Central memory CD8-positive, alpha-beta T cell (primary cell): ENCODE measurements at regions not wholly inside any gene's neighbourhood (a gene's known extent, or its start where the extent isn't known, plus 50 kb on each side); places are given as distances from the start of the nearest gene placed in this dataset.
"Not testable (repeated sequence)": the region's sequence is repeated elsewhere in the genome, so short reads cannot be mapped to it uniquely, and the experiment has no call there.

Experiments used
- ATAC-seq: fragments of 150-1000 bp; cut with Tn5 transposase; replicated peaks from 2 replicates; pipeline ENCODE4 v1.10.0; 2022; ENCODE audit warnings: mild to moderate bottlenecking, moderate FRiP score, moderate number of reproducible peaks; ENCODE audit not compliant: poor library complexity, severe bottlenecking; ENCODE audit errors: extremely low read depth
- DNase-seq, 2 donors: peaks; one replicate each; pipeline ENCODE4 v3.0.0; 2021; ENCODE audit warnings: low spot score in 2 of 2
- H3K27ac Mint-ChIP-seq: one replicate; pipeline ENCODE4 v1.8.0; 2022; ENCODE audit warnings: low read depth, mild to moderate bottlenecking, moderate library complexity, mixed read lengths
- H3K27me3 Mint-ChIP-seq: one replicate; pipeline ENCODE4 v1.8.0; 2022; ENCODE audit warnings: mixed read lengths
- H3K36me3 Mint-ChIP-seq: one replicate; pipeline ENCODE4 v1.8.0; 2022; ENCODE audit warnings: mild to moderate bottlenecking, moderate library complexity, mixed read lengths; ENCODE audit not compliant: insufficient read depth
- H3K4me1 Mint-ChIP-seq: one replicate; pipeline ENCODE4 v1.8.0; 2022; ENCODE audit warnings: mixed read lengths
- H3K4me3 Mint-ChIP-seq: one replicate; pipeline ENCODE4 v1.8.0; 2022; ENCODE audit warnings: mild to moderate bottlenecking, moderate library complexity, mixed read lengths
- H3K9me3 Mint-ChIP-seq: one replicate; pipeline ENCODE4 v1.8.0; 2022; ENCODE audit warnings: mixed read lengths

DNA sequence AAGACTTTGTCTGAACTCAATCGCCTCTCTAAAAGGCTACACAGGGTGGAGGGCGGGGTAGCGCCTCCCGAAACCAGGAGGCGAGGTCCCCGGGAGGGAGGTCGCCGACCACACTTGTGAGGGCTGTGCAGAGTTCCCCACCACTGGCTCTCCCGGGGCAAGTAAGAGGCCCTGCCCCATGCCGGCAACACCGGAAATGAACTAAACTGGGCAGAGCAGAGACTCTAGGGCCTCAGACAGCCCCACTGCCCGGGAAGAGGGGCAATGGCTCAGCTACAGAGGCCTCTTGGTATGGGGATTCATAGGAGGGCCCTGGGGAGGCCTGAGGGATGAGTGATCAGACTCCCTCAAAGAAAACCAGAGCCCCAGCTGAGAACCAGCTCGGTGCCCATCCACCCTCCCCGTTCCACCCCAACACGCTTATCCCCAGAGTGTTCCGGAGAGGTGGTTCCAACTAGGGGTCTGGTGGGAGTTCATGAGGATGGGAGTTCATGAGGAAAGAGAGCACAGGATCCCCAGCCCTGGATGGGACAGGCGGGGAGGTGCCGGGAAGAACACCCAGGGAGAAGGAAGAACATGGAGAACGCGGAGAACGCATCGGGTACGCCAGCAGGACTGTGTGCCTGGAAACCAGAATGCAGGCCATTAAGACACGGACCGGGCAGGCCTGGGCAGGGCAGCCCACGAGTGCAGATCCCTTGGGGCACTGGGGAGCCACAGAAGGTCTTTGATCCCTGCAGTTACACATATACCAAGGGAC is 89.4 kb upstream of the MYL10 start:
- Mint-ChIP-seq H3K27me3 (peaks cover 10% of the 10 kb centered on the region), H3K27ac (no peak overlapping the region), H3K4me3 (no peak overlapping the region), H3K4me1 (no peaks in the 10 kb centered on the region), H3K9me3 (no peaks in the 10 kb centered on the region), H3K36me3 (no peaks in the 10 kb centered on the region)
- ATAC-seq = no peak
- DNase-seq = no peak

DNA sequence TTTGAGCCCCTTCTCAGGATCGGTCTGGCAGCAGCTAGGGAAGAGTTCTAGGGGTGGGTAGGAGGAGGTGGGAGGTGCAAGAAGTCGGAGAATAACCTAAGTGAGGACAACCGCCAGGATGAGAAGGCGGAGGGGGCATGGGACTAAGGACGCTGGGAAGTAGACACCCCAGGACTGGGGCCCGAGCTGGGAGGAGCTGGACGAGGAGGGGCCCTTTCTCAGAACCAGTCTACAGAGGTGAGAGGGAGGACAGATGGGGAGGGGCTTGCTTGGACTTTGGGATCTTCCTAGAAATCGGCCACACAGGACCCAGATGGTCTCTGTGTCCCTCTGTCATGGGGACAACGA is 90.0 kb upstream of the MYL10 start:
- Mint-ChIP-seq H3K36me3 (no peaks in the 10 kb centered on the region), H3K27me3 (peaks cover 10% of the 10 kb centered on the region), H3K9me3 (no peaks in the 10 kb centered on the region), H3K4me1 (no peaks in the 10 kb centered on the region), H3K4me3 (no peak overlapping the region), H3K27ac (no peak overlapping the region)
- DNase-seq = no peak
- ATAC-seq = no peak

DNA sequence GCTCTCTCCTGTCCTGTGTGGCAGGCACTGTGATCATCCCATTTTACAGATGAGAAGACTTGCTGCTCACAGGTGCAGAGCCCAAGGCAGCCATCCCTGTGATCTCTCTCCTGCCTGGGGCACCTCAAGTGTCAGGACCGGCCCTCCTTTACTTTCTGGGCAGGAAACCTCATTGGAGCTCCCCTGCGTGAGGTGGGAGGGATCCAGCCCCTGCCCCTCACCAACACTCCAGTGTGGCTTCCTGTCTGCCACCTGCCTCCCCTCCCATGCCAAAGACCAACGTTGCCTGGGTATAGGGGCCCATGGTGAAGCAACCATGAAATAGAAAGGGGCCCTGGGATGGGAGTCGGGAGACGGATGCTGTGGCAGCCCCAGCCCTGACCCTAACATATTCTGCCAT is 91.2 kb upstream of the MYL10 start:
- ATAC-seq (no peak), DNase-seq (no peak)
- peaks cover 10% of the 10 kb centered on the region for H3K27me3 Mint-ChIP-seq
- no peak overlapping the region for H3K4me3 Mint-ChIP-seq
- no peak overlapping the region for H3K27ac Mint-ChIP-seq
- H3K36me3 Mint-ChIP-seq = no peaks in the 10 kb centered on the region
- no peaks in the 10 kb centered on the region for H3K9me3 Mint-ChIP-seq
- H3K4me1 Mint-ChIP-seq = no peaks in the 10 kb centered on the region

DNA sequence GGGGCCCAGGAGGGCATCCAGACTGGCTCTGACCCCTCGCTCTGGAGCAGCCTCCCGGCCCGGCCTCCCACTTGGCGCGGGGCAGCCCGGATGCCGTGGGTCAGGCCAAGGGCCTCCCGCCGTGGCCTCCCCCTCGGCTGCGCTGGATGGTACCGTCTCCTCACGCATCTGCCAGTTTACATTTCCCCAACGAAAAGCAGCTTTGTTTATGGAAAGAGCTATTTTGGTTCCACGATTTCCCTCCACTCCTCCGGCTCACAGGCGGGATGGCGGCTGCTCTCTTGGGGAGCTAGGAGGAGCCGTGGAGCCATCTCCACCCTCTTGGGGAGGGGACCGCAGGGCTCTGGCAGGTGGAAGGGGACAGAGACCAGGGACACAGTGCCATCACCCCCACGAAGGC is 93.2 kb upstream of the MYL10 start:
- H3K27me3 Mint-ChIP-seq = peaks cover 10% of the 10 kb centered on the region
- ATAC-seq (no peak), DNase-seq (no peak)
- H3K4me3 Mint-ChIP-seq = no peak overlapping the region
- H3K36me3 Mint-ChIP-seq = no peaks in the 10 kb centered on the region
- no peaks in the 10 kb centered on the region for H3K4me1 Mint-ChIP-seq
- no peak overlapping the region for H3K27ac Mint-ChIP-seq
- H3K9me3 Mint-ChIP-seq = no peaks in the 10 kb centered on the region

DNA sequence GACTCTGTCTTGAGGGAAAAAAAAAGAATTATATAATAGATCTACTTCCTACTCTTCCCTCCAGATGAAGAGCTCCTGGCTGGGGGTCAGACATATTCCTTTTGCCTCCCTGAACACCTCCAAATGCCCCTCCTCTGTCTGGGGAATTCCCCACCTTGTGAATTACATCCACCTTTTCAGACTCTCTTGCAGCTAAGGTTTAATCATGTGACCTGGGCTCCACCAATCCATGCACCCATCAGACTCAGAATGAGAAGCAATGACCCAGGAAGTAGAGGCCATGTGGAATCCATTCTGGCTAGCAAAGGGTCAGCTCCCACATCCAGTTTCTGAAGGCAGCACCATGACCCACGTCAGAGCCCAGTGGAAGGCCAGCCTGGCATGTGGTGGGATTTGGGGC is 93.6 kb upstream of the CUX1 start:
- H3K27ac Mint-ChIP-seq = no peak overlapping the region
- H3K27me3 Mint-ChIP-seq = peaks cover 6% of the 10 kb centered on the region
- no peak overlapping the region for H3K4me3 Mint-ChIP-seq
- no peaks in the 10 kb centered on the region for H3K9me3 Mint-ChIP-seq
- no peak for DNase-seq
- ATAC-seq = no peak
- no peaks in the 10 kb centered on the region for H3K36me3 Mint-ChIP-seq
- H3K4me1 Mint-ChIP-seq = no peaks in the 10 kb centered on the region

DNA sequence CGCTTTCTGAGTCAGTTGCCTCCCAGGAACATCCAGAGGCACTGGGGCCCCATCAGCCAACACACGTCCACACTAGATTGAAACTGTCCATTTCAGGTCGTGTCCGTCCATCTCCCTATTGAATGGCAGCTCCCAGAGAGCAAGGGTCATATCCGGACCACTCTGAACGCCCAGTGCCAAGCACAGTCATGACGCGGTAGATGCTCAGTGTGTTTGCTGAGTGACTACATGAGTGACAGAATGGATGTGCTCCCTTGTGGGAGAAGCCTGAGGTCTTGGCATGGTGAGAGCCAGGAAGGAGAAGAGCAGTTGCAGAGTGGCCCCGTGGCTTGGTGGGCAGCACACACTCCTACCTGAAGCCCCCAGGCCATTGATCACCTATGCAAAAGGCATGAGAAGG is 92.5 kb upstream of the CUX1 start:
- DNase-seq (no peak), ATAC-seq (no peak)
- Mint-ChIP-seq H3K4me1 (no peaks in the 10 kb centered on the region), H3K9me3 (no peaks in the 10 kb centered on the region), H3K27ac (no peak overlapping the region), H3K27me3 (no peaks in the 10 kb centered on the region), H3K36me3 (no peaks in the 10 kb centered on the region), H3K4me3 (no peak overlapping the region)

DNA sequence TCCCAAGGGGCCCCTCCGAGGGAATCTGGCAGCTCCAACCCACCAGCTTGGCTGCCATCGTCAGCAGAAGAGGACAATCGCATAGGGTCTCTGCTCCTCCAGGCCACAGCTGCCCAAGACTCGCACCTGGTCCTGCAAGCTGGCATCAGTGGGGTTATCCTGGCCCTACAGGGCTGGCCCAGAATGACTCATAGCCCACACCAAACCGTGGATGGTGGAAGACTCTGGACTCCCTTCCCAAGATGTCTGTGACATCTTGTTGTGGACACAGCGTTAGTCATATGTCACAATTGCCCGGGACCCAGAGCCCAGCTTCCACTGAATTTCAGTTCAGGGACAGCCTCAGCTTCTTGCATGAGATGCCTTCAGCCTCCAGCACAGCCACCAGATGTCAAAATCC is 91.5 kb upstream of the CUX1 start:
- no peaks in the 10 kb centered on the region for H3K4me1 Mint-ChIP-seq
- H3K4me3 Mint-ChIP-seq = no peak overlapping the region
- H3K27ac Mint-ChIP-seq = no peak overlapping the region
- DNase-seq (no peak), ATAC-seq (no peak)
- no peaks in the 10 kb centered on the region for H3K9me3 Mint-ChIP-seq
- peaks cover under 1% of the 10 kb centered on the region for H3K27me3 Mint-ChIP-seq
- H3K36me3 Mint-ChIP-seq = no peaks in the 10 kb centered on the region

DNA sequence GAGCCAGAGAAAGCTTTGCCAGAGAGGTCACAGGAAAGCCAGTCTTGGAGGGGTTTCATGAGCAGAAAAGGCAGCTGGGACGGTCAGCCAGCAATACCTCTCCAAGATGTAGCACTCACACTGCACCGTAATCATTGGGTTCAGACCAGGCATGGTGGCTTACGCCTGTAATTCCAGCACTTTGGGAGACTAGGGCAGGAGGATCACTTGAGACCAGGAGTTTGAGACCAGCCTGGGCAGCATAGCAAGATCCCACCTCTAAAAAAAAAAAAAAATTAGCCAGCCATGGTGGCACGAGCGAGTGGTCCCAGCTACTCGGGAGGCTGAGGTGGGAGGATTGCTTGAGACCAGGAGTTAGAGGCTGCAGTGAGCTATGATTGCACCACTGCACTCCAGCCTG is 90.2 kb upstream of the CUX1 start:
- Mint-ChIP-seq H3K27ac (no peak overlapping the region), H3K27me3 (peaks cover 13% of the 10 kb centered on the region), H3K4me1 (no peaks in the 10 kb centered on the region), H3K9me3 (no peaks in the 10 kb centered on the region), H3K36me3 (no peaks in the 10 kb centered on the region), H3K4me3 (no peak overlapping the region)
- no peak for DNase-seq
- no peak for ATAC-seq

DNA sequence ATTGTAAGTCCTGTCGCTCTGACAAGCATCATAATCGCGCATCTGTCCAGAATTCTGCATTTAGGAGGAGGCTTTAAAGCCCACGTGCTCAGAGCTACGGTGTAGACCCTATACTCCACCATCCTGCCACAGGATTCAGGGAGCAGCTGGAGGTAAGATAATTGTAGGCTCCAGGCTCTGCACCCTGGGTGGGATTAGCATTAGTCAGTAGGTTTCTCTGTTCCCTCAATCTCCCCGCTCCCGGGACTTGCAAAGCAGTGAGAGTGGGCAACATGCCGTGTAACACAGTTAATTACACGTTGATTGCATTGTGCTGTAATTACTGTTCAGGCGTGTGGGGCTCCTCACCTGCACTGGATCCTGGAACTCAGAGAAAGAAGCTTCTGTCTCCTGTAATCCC is 89.3 kb upstream of the CUX1 start:
- no peaks in the 10 kb centered on the region for H3K4me1 Mint-ChIP-seq
- H3K27ac Mint-ChIP-seq = no peak overlapping the region
- no peaks in the 10 kb centered on the region for H3K36me3 Mint-ChIP-seq
- ATAC-seq (no peak), DNase-seq (no peak)
- H3K9me3 Mint-ChIP-seq = no peaks in the 10 kb centered on the region
- H3K4me3 Mint-ChIP-seq = no peak overlapping the region
- H3K27me3 Mint-ChIP-seq = peaks cover 14% of the 10 kb centered on the region

DNA sequence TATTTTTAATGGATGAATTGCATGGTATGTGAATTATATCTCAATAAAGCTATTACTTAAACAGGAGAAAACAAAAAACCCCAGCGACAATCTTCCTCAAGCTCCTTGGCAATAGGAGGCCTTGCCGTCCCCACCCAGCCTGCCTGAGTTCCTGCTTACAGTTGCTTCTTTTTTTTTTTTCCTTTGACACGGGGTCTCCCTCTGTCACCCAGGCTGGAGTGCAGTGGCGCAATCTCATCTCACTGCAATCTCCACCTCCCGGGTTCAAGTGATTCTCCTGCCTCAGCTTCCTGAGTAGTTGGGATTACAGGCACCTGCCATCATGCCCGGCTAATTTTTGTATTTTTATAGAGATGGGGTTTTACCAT is 88.6 kb upstream of the CUX1 start:
- not testable (repeated sequence) for H3K27ac Mint-ChIP-seq, H3K4me1 Mint-ChIP-seq, H3K9me3 Mint-ChIP-seq, ATAC-seq, H3K4me3 Mint-ChIP-seq, DNase-seq, H3K36me3 Mint-ChIP-seq
- peaks cover 14% of the 10 kb centered on the region for H3K27me3 Mint-ChIP-seq

DNA sequence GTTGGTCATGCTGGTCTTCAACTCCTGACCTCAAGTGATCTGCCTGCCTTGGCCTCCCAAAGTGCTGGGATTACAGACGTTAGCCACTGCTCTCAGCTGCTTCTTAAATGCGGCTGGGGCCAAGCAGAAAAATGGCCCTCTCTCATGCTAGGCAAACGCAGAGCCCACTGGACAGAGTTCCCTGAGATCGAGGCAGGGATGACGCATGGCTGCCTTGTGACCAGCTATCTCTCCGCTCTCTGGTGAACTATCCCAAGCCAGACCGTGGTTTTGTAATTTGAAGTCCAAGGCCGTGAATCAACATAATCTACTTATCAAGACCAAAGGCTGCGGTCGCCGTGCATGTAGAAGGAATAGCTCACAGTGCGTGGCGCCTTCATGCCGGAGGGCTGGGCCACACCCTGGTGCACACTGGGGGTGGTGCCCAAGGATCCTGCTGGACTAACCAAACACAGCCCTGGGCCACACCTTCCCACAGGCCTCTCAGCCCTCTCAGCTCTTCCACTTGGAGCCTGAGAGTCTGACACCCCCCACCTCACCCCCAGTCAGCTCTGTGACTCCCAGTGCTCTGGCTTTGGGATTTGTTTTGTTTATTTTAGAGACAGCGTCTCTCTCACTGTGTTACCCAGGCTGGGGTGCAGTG is 88.1 kb upstream of the CUX1 start:
- peaks cover 14% of the 10 kb centered on the region for H3K27me3 Mint-ChIP-seq
- H3K4me3 Mint-ChIP-seq = no peak overlapping the region
- no peaks in the 10 kb centered on the region for H3K36me3 Mint-ChIP-seq
- H3K27ac Mint-ChIP-seq = no peak overlapping the region
- no peaks in the 10 kb centered on the region for H3K9me3 Mint-ChIP-seq
- no peak for ATAC-seq
- DNase-seq = no peak
- H3K4me1 Mint-ChIP-seq = no peaks in the 10 kb centered on the region

DNA sequence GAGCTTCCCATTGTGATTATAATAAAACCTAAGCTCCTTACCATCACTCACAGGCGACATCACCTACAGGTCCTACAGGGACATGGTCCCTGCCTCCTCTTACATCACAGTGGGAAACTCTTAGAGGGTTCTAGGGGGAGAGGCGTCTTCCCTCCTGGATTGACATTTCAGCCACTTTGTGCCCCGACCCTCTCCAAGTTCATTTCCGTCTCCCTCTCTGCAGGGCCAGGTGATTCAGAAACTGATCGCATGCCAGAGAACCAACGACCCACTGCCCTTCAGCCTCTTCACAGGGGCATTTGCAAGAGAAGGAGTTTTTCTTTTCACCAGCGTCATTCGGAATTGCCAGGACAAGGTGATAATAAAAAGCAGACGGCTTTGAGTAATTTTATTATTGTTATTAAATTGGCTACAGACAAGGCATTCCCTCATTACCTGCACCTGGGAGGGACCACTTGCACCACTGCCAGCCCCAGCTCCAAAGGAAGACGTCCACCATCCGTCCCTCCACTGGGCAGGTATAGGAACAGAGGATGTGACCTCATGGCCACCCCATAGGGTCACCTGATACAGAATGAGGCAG is 85.8 kb upstream of the CUX1 start:
- no peak overlapping the region for H3K27ac Mint-ChIP-seq
- no peaks in the 10 kb centered on the region for H3K36me3 Mint-ChIP-seq
- H3K9me3 Mint-ChIP-seq = no peaks in the 10 kb centered on the region
- no peak overlapping the region for H3K4me3 Mint-ChIP-seq
- H3K4me1 Mint-ChIP-seq = no peaks in the 10 kb centered on the region
- ATAC-seq = no peak
- peaks cover 14% of the 10 kb centered on the region for H3K27me3 Mint-ChIP-seq
- DNase-seq = no peak

DNA sequence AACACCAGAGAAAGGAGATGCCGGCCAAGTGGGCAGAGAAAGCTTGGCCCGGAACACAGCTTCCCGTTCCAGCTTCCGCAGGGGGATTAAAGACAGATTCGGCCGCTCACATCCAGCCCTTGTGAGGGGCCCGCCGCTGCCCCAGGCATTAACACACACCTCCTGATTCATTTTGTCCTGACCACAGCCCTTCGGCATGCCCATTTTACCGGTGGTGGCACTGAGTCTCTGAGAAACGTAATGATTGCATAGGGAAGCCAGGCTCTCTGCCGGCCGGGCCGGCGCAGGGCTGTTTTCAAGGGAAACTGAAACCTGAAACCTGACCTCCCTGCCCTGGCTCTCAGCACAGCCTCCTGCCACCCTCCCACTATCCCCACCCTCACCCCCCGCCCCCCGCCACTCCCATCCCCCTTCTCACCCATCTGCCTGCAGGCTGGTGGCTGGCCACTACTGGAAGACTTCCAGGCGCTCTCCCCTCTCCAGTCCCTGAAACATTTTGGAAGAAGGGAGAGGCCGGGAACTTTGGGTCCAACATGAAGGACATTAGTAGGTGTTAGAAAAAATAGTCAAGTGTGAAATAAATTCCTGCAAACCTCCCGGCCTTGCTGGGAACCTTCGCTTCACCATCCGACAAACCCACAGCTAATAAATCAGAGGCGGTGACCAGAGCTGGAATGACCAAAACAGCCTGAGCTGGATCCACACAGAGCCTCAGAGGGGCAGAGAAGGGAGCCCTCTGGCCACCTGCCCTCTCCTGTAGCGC is 83.5 kb upstream of the CUX1 start:
- Mint-ChIP-seq H3K9me3 (no peaks in the 10 kb centered on the region), H3K4me3 (no peak overlapping the region), H3K4me1 (no peaks in the 10 kb centered on the region), H3K27ac (no peak overlapping the region), H3K36me3 (no peaks in the 10 kb centered on the region), H3K27me3 (peaks cover 14% of the 10 kb centered on the region)
- no peak for DNase-seq
- ATAC-seq = no peak
